GM20431 (cell line): ENCODE measurements at regions not wholly inside any gene's neighbourhood (a gene's known extent, or its start where the extent isn't known, plus 50 kb on each side); places are given as distances from the start of the nearest gene placed in this dataset.
"Not testable (repeated sequence)": the region's sequence is repeated elsewhere in the genome, so short reads cannot be mapped to it uniquely, and the experiment has no call there.

Experiments
- in situ Hi-C: fragments of 300-500 bp; cut with MseI, MboI; formaldehyde crosslinking; loops from one replicate; pipeline ENCODE4 v1.15.0; 2020; ENCODE audit warnings: low sequenced_read_pairs; ENCODE audit not compliant: unreplicated experiment

DNA sequence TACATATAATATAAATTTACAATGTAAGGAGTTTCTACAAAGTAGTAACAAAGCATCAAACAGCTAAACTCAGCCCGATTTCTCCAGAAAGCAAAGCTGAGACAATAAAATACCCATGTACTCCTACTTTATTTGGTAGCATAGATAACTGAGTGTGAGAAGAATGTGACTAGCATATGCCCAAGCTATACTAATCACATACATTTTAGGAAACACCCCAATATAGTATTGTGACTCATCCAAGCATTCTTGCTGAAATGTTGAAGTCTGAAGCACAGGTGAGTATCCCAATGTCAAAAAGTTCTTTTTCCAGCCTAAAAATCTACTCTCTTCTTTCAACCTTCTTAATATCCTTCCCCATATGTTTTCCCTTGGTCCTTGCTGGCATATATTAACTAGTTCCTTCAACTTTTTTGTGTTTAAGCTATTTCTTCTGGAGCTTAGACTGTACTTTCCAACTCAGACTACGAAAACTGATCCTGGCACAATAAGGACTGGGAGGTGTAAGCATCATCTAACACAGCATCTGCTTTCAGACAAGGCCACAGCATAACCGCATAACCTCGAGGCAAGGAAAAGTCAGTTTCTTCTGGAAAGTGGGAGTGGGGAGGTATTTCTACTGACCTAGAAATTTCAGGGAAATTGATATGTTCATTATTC is 163.0 kb upstream of the RNPC3 start:
- in situ Hi-C loops, result no loop called here

DNA sequence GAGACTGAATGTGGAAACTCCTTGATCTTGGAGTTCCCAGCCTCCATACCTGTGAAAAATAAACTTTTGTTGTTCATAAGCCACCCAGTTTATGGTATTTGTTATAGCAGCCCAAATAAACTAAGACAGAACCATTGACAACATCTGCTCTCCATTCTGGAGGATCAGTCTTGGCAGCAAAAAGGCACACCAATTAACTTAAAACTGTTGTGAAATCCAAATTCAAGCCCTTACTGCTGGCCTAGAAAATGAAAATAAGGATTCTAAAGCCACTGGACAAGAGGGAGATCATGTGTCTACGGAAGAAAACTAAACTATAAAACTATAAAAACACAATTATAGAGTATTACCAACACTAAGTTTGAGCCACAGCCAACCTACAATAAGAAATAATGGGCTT is 172.1 kb upstream of the RNPC3 start:
- in situ Hi-C loops, result no loop called here

DNA sequence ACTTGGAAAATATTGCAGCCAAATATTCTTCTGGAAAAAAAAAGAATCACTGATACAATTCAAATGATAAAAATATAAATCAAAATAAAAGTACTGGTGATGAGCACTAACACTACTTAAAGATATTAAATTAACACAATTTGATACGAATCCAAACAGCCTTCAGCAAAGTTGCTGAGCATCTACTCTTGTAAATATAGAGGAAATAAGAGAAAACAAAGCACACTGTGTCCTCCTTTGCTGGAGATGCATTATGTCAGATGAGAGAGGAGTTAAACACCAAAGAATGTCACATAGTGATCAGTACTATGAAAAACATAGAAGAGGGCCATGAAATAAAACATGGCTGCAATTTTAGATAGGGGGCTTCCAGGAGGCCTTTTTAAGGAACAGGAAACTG is 177.4 kb upstream of the RNPC3 start:
- in situ Hi-C loops, result no loop called here

DNA sequence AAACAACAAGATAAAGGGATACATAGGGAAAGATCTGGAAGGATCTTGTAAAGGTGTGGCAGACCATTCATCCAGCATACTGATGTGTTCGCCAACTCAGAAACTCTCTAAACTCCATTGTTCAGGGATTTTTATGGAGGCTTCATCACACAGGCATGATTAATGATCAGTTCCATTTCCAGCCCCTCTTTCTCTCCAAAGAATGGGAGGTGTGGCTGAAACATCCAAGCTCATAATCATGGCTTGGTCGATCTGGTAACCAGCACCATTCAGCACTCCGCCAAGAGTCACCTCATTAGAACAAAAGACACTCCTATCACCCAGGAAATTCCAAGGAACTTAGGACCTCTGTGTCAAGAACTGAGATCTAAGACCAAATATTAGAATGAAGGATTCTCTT is 180.6 kb upstream of the RNPC3 start:
- in situ Hi-C loops, result no loop called here

DNA sequence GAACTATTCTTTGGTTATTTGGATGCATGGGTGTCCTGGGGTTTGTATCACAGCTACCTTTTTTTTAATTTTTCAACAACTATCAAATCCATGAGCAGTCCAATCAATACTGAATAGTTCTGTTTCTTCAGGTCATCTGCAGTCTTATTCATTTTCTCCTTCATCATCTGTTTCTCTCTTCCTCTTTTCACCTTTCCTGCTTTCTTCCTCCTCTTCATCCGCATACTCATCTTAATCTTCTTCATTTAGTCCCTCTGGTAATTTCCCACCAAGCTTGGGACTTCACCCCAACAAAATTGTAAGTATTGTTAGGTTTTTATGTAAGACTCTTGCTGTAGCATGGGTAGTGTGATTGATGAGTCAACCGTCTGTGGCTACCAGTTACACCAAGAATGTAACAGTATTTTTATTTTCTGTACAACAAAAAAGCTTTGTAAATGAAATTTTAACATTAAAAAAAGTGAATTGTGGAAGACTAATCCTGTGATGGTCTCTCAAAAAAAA is 184.1 kb upstream of the RNPC3 start:
- in situ Hi-C loops, result no loop called here

DNA sequence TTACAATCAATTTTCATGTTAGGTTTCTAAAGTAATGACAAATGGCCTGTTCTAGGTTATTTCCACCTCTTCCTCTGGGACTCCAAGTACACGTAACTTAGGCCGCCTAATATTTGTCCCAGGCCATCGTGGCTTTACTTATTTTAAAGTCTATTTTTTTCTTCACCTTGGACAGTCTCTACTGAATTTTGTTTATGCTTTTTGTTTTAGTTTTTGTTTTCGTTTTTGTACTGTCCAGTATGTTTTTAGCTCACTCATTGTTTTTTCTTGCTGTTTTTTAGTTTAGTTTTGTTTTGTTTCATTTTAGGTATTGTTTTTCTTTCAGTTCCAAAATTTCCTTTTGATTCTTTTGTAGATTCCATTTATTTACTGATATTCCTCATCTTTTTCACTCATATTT is 187.7 kb upstream of the RNPC3 start:
- in situ Hi-C loops, result no loop called here

DNA sequence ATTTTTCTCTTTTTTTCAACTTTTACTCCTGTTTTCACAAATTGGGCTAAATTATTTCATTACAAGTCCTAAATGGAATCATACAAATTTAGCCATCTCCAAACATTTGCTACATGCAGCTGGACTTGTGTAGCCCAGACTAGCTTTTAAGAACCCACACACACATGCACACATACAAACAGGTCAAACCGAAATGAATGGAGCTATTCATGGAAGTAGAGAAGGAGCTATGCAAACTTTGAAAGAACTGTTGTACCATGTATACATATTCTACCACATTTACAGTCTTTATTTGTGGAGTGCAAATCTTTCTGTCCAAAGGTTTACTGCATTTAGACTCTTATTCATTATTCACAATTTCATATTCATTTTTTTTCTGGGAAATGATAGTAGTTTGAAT is 189.1 kb upstream of the RNPC3 start:
- in situ Hi-C loops, result no loop called here

DNA sequence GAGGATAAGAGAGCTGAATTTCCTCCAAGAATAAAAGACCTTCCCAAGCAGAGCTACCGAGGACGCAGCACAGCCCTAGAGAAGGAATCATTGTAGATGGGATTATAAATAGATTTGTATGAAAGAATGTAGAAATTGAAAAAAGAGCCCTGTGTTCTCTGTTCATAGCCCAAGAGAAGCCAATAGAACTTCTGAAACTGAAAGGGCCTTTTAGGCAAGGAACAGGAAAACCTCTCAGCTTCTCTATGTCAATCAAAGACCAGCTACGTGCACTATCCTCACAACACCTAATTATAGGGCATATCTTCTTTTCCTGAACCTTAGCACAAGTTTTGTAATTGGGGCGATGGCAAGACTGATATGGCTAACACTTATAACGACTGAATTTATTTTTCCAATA is 192.4 kb upstream of the RNPC3 start:
- in situ Hi-C loops, result no loop called here

DNA sequence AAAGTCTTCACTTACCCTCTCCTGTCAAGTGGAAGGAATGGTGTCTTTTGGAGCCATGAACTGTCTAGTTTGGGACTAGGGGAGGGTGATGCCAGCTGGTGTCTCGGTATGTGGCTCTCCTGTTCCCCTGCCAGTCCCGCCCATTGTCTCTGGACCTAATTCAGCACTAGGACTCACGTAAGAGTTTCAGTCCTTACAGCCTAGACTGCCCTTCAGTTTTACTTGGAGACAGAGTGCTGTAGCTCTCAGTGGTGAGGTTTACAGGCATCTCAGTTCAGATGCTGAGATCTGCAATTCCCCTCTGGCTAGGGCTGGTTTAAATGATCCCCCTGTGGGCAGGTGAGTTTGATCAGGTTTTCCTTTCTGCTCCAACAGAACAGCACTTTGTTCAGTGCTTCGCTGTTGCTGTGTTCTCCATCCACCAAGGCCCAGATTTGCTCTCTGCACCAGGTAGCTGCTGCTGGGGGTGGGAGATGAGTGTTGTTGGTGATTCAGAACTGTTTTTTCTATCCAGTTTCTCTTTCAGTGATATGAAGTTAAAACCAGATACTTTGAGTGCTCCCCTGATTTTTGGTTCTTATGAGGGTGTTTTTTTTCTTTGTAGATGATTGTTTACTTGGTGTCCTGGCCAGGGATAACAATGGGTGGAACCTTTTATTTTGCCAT is 198.3 kb upstream of the RNPC3 start:
- in situ Hi-C loops, result no loop called here

DNA sequence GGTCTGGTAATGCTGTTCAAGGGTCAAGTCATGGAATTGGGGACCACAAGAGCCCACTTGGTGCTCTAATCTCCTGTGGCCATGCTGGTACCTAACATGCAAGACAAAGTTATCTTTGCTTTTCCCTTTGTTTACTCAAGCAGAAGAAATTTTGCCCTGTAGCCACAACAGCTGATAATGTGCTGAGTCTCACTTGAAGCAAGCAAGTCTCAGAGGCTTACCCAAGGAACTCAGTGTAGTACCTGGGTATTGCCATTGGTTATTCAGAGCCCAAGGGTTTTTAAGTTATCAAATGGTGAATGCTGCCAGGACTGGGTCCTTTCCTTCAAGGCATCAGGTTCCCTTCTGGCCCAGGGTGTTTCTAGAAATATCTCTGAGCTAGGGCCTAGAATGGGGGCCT is 198.9 kb upstream of the RNPC3 start:
- in situ Hi-C loops, result no loop called here

DNA sequence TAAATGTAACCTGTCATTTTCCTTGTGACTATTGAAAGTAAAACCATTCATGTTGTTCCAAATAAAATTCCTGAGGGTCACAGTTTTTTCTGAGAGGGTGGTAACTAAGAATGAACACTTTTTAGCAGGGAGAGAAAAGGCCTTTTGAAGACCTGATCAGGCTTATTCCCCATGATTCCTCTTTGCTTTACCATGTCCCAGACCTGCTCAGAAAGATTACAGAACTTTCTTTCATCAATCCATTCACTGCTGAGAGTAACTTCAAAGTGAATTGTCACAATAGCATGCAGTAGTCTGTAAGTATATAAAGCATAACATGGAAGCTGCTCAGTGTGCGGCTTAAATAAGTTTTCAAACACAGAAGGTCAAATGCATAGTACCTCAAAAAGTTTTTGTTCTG is 201.5 kb upstream of the COL11A1 start:
- in situ Hi-C loops, result no loop called here

DNA sequence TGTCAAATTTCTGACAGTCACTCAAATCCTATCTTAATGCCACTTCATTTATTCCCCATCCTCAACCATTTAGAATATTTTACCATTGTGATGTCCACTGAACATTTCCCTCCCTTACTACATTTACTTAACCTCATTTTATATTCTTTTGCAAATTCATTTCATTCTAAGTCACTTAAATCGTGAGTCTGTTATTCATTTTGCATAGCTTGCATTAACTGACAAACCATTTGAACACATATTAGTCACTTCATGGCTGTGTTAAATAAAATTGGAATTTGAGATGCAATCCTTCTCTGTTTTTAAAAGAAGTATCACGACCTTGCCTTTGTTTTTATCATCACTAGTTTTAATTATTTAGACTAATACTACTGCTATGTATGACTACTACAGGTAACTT is 199.4 kb upstream of the COL11A1 start:
- in situ Hi-C loops, result no loop called here

DNA sequence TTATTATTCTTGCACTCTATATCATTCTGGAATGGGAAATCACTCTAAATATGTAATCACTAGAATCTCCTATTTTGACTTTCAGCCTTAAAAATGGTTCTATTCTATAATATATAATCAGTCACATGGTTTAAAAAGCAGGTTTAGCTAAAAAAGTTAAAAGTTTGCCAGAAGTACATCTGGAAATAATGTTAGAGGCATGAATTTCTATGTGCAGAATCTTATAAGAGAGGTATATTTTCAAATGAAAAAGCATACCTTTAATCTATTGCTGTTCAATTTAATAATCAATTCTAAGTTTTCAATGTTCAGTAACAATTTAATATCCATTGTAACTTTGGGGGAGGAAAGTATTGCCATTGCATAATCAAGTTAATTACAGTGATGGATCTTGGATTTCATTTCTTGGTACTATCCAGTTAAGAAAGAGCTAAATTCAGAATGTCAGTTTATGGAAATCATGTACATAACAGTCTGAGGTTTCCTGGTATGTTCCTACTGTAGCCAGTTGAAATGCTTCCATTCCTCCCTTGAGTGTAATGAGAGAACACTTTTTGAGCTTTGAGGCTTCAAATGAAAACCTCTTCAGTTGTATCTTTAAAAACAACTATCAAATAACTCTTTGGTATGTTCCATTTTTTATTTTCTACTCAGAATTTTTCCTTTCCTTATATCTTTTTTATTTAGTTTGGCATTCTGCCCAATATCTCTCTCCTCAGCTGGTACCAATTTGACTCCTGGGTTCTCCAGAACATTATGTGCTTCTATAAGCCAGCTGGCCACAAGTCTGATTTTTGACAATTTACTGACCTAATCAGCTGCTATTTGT is 175.7 kb upstream of the COL11A1 start:
- in situ Hi-C loops, result no loop called here

DNA sequence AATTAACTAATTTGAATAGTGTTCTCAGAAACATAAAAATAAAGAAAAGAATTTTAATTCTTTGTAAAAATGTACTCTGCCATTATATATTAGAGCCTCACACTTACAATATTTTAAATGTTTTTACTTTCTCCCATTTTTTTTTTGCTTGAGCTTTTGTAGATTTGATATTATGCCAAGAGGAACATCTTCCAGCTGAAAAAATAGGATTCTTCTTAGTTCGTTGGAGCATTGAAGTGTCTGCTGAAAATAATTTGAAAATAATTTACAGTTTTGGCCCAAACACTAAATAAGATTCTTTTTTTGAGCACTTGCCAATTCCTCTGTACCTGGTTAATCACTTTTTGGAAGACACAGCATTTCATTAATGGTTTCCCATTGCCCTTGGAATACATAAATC is 175.0 kb upstream of the COL11A1 start:
- in situ Hi-C loops, result no loop called here

DNA sequence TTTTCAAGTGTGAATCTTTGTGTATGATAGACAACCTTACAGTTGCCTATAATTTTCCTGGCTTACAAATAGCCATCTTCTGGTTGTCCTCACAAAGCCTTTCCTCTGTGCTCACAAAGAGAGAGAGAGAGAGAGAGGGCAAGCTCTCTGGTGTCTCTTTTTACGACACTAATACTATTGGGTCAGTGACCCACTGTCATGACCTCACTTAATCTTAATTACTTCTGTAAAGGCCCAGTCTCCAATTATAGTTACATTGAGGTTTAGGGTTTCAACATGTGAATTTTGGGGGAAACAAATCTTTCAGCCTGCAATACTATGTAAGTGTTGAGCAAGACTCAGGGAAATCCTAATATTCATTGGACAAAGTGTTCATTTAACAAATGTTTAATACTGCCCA is 167.4 kb upstream of the COL11A1 start:
- in situ Hi-C loops, result no loop called here

DNA sequence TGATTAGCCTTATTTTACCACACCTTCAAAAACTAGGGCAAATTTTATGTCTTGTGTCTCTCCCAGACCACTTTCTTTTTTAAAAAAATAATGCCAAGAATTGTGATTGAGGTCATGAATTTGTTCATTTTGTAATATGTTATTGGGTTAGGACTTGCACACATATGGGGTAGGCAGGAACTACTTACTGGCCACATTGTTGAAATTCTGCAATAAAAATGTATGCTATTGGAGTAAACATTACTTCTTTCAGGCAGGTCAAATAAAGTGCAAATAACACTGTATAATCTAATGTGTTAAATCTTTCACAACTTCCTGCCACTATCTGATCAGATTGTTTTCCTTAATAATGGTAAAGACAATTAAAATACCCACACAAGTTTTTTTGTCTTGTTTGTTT is 166.6 kb upstream of the COL11A1 start:
- in situ Hi-C loops, result no loop called here

DNA sequence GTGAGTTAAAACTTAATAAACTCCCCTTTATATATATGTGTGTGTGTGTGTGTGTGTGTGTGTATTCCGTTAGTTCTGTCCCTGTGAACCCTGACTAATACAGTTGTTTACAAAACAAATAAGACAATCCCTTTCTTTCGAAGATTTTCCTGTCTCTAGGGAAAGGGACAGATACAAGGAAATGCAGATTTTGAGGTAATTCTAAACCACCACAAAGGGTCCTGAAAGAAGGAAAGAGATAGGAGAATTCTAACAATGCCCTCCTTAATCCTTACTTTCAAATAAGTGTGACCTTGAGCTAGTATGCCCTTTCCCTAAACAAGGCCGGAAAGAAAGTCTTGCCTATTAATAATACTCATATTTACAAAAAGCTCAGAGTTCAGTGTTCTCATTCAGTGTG is 164.8 kb upstream of the COL11A1 start:
- in situ Hi-C loops, result no loop called here

DNA sequence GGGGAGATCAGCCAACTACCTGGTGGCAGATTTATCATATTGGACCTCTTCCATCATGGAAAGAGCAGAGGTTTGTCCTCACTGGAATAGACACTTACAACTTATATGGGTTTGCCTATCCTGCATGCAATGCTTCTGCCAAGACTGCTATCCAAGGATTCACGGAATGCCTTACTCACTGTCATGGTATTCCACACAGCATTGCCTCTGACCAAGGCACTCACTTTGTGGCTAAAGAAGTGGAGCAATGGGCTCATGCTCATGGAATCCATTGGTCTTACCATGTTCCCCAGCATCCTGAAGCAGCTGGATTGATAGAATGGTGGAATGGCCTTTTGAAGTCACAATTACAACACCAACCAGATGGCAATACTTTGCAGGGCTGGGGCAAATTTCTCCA is 163.1 kb upstream of the COL11A1 start:
- in situ Hi-C loops, result not testable (repeated sequence)

DNA sequence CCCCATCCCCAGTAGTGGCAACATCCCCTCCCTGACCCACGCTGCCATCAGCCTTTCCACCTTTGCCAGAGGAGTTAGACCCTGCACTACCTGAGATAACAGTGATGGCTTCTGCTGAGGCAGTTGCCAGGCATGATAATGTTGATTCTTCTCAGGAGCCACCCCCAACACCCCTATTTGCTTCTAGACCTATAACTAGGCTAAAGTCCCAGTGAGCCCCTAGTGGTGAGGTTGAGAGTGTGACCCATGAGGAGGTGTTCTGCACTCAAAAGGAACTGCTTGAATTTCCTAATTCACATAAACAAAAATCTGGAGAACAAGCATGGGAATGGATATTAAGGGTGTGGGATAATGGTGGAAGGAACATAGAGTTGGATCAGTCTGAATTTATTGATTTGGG is 159.6 kb upstream of the COL11A1 start:
- in situ Hi-C loops, result no loop called here

DNA sequence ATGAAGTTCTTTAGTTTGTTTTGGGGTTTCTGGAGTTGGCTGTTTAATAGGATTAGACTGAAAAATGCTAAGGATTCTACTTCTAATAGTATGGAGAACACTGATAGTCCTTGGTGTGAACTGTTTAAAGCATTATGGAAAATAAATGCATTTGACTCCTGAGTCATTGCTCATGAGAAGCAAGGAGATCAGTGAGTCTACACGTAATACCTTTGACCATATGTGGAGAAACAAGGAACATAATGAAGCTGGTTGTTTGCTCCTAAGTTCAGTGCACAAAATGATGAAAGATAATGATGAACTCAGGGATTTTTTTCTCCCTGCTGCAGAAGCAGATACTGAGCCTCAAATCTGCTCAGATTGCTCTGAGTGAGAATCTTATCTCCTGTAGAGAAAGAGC is 158.9 kb upstream of the COL11A1 start:
- in situ Hi-C loops, result no loop called here

DNA sequence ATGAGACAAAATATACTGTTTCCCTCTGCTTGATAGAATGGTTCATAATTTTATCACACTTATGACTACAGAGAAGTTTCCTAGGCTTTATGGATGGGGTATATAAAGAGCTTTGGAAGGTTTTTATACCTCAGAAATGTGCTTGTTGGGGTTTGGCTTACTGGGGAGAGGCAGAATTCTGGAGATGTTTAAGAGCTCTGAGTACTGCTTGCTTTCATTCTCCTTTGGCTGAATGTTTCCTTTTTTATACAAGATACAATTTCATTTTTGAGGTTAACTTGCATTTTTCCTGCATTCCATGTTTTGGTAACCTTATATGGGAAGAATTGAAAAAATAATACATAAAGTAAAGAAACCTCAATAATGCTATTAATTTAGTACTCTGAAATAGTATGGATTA is 157.7 kb upstream of the COL11A1 start:
- in situ Hi-C loops, result no loop called here
